ENCODE measurements at regions not wholly inside any gene's neighbourhood (a gene's known extent, or its start where the extent isn't known, plus 50 kb on each side); places are given as distances from the start of the nearest gene placed in this dataset.
"Not testable (repeated sequence)": the region's sequence is repeated elsewhere in the genome, so short reads cannot be mapped to it uniquely, and the experiment has no call there.

DNA sequence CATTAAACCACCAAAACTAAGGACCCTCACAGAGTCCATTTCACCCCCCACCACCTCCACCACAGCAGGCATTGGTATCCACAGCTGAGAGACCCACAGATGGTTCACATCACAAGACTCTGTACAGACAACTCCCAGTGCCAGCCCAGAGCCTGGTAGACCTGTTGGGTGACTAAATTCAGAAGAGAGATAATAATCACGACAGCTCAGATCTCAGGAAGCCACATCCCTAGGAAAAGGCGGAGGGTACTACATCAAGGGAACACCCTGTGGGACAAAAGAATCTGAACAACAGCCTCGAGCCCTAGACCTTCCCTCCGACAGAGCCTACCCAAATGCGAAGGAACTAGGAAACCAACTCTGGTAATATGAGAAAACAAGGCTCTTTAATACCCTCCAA, 51.4 kb upstream of the TMEM45B start:
- not testable (repeated sequence) for H3K27me3 ChIP-seq (ENCODE audit: insufficient read depth, low read length, poor library complexity); H2AFZ ChIP-seq (ENCODE audit: low read depth, low read length); H4K20me1 ChIP-seq (ENCODE audit: insufficient read depth, low read length); H3K9ac ChIP-seq (ENCODE audit: low read depth, low read length); H3K4me1 ChIP-seq (ENCODE audit: insufficient read depth, low read length); DNase-seq; H3K4me2 ChIP-seq (ENCODE audit: insufficient read depth, low read length); H3K4me3 ChIP-seq (ENCODE audit: low read depth in 1 of 2, low read length in 2 of 2); H3K79me2 ChIP-seq (ENCODE audit: insufficient read depth, low read length); H3K27ac ChIP-seq (ENCODE audit: low read length); H3K36me3 ChIP-seq (ENCODE audit: insufficient read depth, low read length); ATAC-seq (ENCODE audit: insufficient read depth, low read depth); H3K9me3 ChIP-seq (ENCODE audit: insufficient read depth, low read length, severe bottlenecking)

Measured in DND-41 (cell line).